GM12865 (cell line): ENCODE measurements at regions not wholly inside any gene's neighbourhood (a gene's known extent, or its start where the extent isn't known, plus 50 kb on each side); places are given as distances from the start of the nearest gene placed in this dataset.

Source experiments
- DNase-seq: peaks from one replicate; pipeline ENCODE4 v3.0.0; 2010; ENCODE audit warnings: low read depth
- H3K4me3 ChIP-seq: 2 replicates; pipeline ENCODE4 v1.5.1; 2011; ENCODE audit warnings: mild to moderate bottlenecking, low read depth, low read length, control low read depth
- TF ChIP-seq, protein P1 (sequence below): IDR thresholded peaks from 2 replicates; pipeline ENCODE4 v1.5.1; 2011; ENCODE audit warnings: low read length, control low read depth, low read depth, inconsistent platforms; ENCODE audit not compliant: insufficient read depth; ENCODE audit errors: missing control alignments

DNA sequence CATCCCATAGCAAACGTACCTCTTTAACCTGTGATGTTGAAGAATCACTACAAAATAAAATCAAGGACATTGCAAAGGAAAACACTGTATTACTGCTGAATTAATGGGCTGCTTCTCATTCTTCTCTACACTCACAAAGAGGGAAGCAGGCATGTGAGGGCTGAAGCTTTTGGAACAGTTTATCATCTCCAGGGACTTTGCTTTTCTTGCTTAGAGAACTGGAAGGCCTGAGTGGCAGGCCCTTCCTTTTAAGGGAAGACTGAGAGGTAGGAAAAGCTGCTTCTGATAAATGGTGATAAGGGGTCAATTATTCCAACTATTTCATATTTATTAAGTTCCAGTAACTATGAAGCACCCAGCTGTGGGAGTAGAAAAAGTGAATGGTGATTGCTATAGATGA, 649.6 kb downstream of the NTRK3 start:
- H3K4me3 ChIP-seq = no peak overlapping the region
- no peak for DNase-seq
- TF ChIP-seq, protein P1, sequence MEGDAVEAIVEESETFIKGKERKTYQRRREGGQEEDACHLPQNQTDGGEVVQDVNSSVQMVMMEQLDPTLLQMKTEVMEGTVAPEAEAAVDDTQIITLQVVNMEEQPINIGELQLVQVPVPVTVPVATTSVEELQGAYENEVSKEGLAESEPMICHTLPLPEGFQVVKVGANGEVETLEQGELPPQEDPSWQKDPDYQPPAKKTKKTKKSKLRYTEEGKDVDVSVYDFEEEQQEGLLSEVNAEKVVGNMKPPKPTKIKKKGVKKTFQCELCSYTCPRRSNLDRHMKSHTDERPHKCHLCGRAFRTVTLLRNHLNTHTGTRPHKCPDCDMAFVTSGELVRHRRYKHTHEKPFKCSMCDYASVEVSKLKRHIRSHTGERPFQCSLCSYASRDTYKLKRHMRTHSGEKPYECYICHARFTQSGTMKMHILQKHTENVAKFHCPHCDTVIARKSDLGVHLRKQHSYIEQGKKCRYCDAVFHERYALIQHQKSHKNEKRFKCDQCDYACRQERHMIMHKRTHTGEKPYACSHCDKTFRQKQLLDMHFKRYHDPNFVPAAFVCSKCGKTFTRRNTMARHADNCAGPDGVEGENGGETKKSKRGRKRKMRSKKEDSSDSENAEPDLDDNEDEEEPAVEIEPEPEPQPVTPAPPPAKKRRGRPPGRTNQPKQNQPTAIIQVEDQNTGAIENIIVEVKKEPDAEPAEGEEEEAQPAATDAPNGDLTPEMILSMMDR = no peak

DNA sequence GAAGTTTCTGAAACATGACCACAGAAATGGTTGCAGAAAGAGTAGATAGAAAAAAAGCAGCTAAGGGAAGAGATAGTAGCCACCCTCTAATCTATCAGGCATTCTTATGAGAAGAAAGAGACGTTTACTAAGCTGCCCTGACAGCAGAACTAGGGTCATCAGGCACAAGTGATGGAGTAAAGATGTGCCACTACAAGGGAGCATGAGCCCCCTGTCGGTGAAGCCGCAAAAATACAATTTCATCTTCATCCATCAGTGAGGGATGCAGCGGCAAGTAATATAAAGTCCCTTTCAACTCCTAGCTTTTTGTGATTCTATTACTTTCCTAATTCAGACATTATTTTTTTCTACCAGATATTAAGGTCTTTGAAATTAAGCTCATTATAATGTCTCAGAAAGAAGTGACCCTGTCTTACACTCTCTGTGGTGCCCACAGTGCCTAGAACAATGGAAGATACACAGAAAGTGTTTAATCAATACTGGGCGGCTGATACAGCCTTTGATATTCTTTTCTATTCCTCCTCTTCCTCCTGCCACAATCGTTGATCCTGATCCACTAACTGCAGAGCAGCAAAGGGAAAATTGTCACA, 651.6 kb downstream of the NTRK3 start:
- TF ChIP-seq, protein P1 = peak; percentile 52

DNA sequence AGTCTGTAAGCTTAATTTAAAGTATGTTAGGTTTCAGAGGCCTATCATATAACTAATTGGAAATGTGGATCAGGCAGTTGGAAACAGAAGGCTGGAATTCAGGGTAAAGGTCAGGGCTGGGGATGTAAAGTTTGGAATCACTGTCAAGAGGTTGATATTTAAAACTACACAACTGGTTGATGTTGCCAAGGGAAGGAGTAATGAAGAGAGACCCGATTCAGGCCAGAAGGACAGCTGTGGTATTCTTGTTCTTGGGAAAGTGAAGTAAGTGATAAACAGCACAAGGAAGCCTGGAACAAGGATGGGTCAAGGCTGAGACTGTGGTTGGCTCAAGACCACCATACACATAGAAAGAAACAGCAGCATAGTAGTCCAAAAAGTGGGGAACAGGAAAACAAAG, 654.2 kb downstream of the NTRK3 start:
- TF ChIP-seq, protein P1 = no peak
- DNase-seq = no peak
- no peak overlapping the region for H3K4me3 ChIP-seq

More for the DNA sequence above, 651.6 kb downstream of the NTRK3 start:
- DNase-seq = peak; percentile 15
- H3K4me3 ChIP-seq = no peak overlapping the region

DNA sequence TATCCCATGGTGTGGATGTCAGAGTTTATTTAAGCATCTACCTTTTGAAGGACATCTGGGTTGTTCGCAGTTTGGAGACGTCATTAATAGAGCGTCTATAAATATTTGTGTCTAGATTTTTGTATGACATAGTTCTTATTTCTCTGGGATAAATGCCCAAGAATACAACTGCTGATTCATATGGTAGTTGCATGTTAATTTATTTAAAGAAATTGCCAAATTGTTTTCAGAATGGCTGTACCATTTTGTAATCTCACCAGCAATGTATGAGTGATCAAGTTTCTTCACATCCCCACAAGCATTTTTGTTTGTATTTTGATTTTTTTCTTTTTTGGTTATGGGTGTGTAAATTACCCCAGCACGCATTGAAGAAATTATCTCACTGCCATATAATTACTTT, 656.9 kb downstream of the NTRK3 start:
- no peak for DNase-seq
- no peak overlapping the region for H3K4me3 ChIP-seq
- TF ChIP-seq, protein P1 = no peak

DNA sequence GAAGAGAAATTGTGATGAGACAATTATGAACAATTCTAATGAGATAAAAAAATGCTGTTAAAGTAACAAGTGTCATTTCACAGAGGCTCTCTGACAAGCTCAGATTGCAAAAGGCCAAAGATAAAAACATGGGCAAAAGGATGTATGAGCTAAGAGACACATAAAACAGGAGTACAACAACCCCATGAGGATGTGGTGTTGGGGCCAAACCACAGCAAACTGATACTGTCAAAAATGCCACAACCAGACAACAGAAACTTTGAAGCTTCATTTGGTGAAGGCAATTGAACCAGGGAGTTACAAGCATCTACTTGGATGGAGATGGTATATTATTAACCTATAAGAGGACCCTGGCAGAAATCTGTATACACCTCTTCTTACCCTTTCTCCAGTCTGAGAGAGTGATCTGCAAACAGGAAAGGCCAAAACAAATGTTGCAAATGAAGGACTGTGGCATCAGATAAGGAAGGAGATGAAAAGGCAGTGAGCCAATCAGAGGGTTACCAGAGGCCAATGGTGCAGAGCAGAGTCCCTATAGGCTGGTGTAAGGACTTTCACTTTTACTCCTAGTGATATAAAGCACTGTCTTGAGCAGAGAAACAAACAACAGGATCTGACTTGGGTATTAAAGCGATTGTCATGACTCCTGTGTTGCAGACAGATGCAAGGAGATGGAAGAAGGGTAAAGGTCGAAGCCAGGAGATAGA, 659.0 kb downstream of the NTRK3 start:
- H3K4me3 ChIP-seq = no peak overlapping the region
- DNase-seq = no peak
- TF ChIP-seq, protein P1 = no peak

DNA sequence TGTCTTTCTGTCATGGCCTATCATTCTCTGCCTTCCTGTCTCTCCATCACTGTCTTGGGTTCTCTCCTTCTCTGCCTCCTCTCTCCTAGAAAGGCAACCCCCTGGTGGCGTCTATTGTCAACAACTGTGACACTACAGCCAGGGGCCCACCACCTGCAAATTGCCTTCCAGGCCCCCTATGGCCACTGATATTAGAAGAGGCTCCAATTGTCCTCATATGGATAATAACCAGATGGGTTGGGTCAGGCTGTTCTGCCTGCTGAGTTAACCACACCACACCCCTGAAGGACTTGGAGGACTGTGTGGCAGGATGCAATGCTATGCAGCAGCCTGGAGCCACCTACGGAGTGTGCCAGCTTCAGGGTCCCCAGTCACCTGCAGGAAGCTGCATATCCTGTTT, 665.0 kb downstream of the NTRK3 start:
- no peak for DNase-seq
- H3K4me3 ChIP-seq = no peak overlapping the region
- TF ChIP-seq, protein P1 = no peak
